H1 (cell line): ENCODE measurements at regions not wholly inside any gene's neighbourhood (a gene's known extent, or its start where the extent isn't known, plus 50 kb on each side); places are given as distances from the start of the nearest gene placed in this dataset. TPM values are rescaled to one million over a fixed set of nuclear protein-coding genes. Genes with fewer than 3 reads are reported as not detected.

Experiments
- small RNA-seq: library from polyadenylated mRNA; stranded (forward); fragments of <200 nt; extraction: miRNeasy Mini kit (QIAGEN cat#:217004); gene quantifications from one replicate; pipeline ENCODE3, GENCODE V24; 2013; ENCODE audit not compliant: insufficient read depth

Small RNA genes in the stretch of these regions (small RNA-seq; reads per million reads assigned to genes)
- not detected for gene AC113618.1
